Karpas-422 (cell line): ENCODE measurements at regions not wholly inside any gene's neighbourhood (a gene's known extent, or its start where the extent isn't known, plus 50 kb on each side); places are given as distances from the start of the nearest gene placed in this dataset.
"Not testable (repeated sequence)": the region's sequence is repeated elsewhere in the genome, so short reads cannot be mapped to it uniquely, and the experiment has no call there.

Experiments
- DNase-seq: peaks from one replicate; pipeline ENCODE4 v3.0.0-alpha.2; 2015
- H2AFZ ChIP-seq: fragments of 200-600 bp; sonication (generic); 2 replicates; pipeline ENCODE4 v1.6.1; 2014; ENCODE audit warnings: antibody characterized with exemption, low read length, mixed read lengths
- H3K27ac ChIP-seq: fragments of 200-600 bp; sonication (generic); 2 replicates; pipeline ENCODE4 v1.5.1; 2014; ENCODE audit warnings: mild to moderate bottlenecking, low read length, moderate library complexity
- H3K27me3 ChIP-seq: fragments of 200-600 bp; sonication (generic); 2 replicates; pipeline ENCODE4 v1.6.1; 2014; ENCODE audit warnings: low read length, mixed read lengths
- H3K36me3 ChIP-seq: fragments of 200-600 bp; sonication (generic); 2 replicates; pipeline ENCODE4 v1.6.1; 2014; ENCODE audit warnings: low read length, mixed read lengths; ENCODE audit not compliant: insufficient read depth
- H3K4me1 ChIP-seq: fragments of 200-600 bp; sonication (generic); 2 replicates; pipeline ENCODE4 v1.6.1; 2014; ENCODE audit warnings: mild to moderate bottlenecking, low read length, mixed read lengths
- H3K4me2 ChIP-seq: fragments of 200-600 bp; sonication (generic); 2 replicates; pipeline ENCODE4 v1.6.1; 2014; ENCODE audit warnings: low read length, low read depth, mild to moderate bottlenecking; ENCODE audit not compliant: poor library complexity, severe bottlenecking
- H3K4me3 ChIP-seq: fragments of 200-600 bp; sonication (generic); 2 replicates; pipeline ENCODE4 v1.5.1; 2014; ENCODE audit warnings: mild to moderate bottlenecking, antibody characterized with exemption, low read length, mixed read lengths
- H3K79me2 ChIP-seq: fragments of 200-600 bp; sonication (generic); 2 replicates; pipeline ENCODE4 v1.6.1; 2014; ENCODE audit warnings: mild to moderate bottlenecking, low read length, mixed read lengths
- H3K9ac ChIP-seq: fragments of 200-600 bp; sonication (generic); 2 replicates; pipeline ENCODE4 v1.6.0; 2014; ENCODE audit warnings: low read length
- H3K9me2 ChIP-seq: fragments of 200-600 bp; sonication (generic), shearing (Covaris generic); replicated peaks from 2 replicates; pipeline ENCODE4 v1.6.0; 2014; ENCODE audit warnings: mild to moderate bottlenecking, low read length, moderate library complexity; ENCODE audit not compliant: insufficient read depth
- H3K9me3 ChIP-seq: fragments of 300-700, 200-600 bp; sonication (generic); 2 replicates; pipeline ENCODE4 v1.6.1; 2014; ENCODE audit warnings: low read length, mixed read lengths
- H4K20me1 ChIP-seq: fragments of 200-600 bp; sonication (generic); 2 replicates; pipeline ENCODE4 v1.6.1; 2014; ENCODE audit warnings: mild to moderate bottlenecking, antibody characterized with exemption, low read length, low read depth; ENCODE audit not compliant: insufficient read depth

DNA sequence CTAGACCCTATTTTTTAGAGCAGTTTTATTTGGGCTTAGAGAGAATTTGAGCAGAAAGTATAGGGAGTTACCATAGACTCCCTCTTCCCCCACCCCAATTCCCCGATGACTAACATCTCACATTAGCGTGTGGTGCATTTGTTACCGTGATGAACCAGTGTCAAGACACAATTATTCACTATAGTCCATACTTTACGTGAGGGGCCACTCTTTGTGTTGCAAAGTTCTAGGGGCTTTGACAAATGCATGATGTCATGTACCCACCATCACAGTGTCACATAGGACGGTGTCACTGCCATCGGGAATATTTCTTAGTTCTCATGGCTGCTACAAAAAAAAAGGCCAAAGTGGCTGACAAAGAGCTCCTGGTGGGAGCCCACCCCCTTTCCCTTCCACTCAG lies 119.1 kb downstream of the PHETA1 start:
- DNase-seq: no peak
- Histone ChIP-seq H3K9me2 (no peaks in the 10 kb centered on the region), H3K4me3 (no peak overlapping the region), H3K36me3 (no peaks in the 10 kb centered on the region), H3K27me3 (no peaks in the 10 kb centered on the region), H2AFZ (no peak overlapping the region), H3K4me2 (no peak overlapping the region), H3K4me1 (no peaks in the 10 kb centered on the region), H3K79me2 (no peaks in the 10 kb centered on the region), H3K9me3 (no peaks in the 10 kb centered on the region), H4K20me1 (no peaks in the 10 kb centered on the region), H3K27ac (no peak overlapping the region), H3K9ac (no peak overlapping the region)

DNA sequence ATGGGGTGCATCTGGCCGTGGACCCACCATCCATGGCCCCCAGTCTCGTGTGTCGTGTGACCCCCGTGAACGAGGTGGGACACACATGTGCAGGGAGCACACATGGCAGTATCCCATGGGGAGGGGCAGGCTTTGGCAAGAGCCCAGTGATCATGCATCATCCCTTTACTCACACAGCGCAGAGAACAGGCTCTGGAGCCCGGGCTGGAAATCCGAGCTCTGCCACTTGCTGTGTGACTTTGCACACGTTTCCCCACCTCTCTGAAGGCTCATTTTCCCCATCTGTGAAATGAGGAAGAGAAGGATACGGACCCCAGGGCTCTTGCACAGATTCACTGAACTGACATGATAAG lies 119.9 kb downstream of the PHETA1 start:
- H3K79me2 ChIP-seq: no peaks in the 10 kb centered on the region
- DNase-seq: no peak

DNA sequence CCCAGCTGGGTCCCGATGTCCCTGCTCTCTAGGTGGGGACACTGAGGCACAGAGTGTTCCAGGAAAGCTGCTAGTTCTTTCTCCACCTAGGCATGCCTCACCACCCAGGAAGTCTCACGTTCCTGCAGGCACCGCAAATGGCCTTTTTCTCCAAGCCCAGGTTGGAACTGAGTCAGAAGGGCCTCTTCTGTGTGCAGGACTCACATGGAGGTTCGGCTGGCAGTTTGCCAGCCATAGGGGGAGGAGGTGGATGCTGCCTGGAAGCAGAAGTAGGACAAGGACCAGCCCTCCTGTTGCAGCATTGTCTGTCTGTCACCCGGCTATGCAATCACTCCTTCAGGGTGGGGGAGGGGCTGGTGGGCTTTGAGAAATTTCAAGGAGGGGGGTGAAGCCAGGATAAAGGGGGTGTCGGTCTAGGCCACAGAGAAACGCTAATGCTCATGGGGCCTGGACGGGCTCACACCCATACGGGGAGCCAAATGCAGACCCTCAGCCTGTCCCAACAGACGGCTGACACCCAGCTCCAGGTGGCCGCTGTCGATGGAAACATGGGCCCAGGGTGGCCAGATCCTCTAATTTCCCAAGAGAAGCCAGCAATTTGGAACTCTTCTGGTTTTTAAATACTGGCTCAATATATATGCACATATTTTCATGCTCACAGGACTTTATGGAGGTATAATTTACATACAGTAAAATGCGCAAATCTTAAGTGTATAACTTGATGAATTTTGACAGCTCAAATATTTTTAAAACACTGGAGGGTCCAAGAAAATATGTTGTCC lies 120.5 kb downstream of the PHETA1 start:
- H2AFZ ChIP-seq: no peak overlapping the region
- no peaks in the 10 kb centered on the region for H3K36me3 ChIP-seq
- H3K9me3 ChIP-seq: no peaks in the 10 kb centered on the region
- H3K4me2 ChIP-seq: no peak overlapping the region
- no peak overlapping the region for H3K9ac ChIP-seq
- no peaks in the 10 kb centered on the region for H3K4me1 ChIP-seq
- no peak overlapping the region for H3K4me3 ChIP-seq
- H3K27me3 ChIP-seq: no peaks in the 10 kb centered on the region
- no peak for DNase-seq
- H3K79me2 ChIP-seq: no peaks in the 10 kb centered on the region
- H3K27ac ChIP-seq: no peak overlapping the region
- no peaks in the 10 kb centered on the region for H3K9me2 ChIP-seq
- no peaks in the 10 kb centered on the region for H4K20me1 ChIP-seq

More for the DNA sequence above, 119.9 kb downstream of the PHETA1 start:
- Histone ChIP-seq H3K36me3 (no peaks in the 10 kb centered on the region), H3K4me1 (no peaks in the 10 kb centered on the region), H3K9me3 (no peaks in the 10 kb centered on the region), H3K27me3 (no peaks in the 10 kb centered on the region), H2AFZ (no peak overlapping the region), H3K9ac (no peak overlapping the region), H3K27ac (no peak overlapping the region), H3K9me2 (no peaks in the 10 kb centered on the region), H3K4me2 (no peak overlapping the region), H4K20me1 (no peaks in the 10 kb centered on the region), H3K4me3 (no peak overlapping the region)

DNA sequence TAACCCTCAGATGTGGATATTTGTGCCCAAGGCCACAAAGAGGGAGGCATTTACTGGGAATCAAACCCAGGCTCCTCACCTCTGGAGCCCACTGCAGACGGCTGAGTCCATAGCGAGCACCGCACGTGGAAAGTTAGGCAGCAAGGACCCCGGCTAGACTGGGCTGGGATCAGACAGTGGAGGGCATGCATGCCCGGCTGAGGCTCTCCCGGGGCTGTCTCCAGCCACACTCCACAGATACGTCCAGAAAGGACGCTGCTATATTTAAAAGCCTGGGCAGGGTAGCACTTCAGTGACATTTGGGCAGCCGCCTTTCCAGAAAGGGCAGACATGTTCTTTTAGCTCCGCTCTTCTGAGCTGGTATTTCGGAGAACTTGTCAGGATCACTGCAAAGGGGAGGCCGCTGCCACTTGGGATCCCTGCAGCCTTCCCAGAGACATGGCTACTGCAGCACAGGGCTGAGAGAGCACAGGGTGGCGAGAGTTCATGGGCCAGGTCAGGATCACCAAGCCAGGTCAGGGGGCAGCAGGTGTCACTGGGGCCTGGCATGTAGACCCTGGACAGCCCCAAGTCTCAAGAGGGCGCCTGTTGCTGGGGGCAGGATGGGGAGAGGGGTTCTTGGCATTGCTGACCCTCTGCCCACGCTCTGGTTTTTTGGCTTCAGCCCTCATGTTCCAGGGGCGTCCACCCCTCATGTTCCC lies 121.7 kb downstream of the PHETA1 start:
- Histone ChIP-seq H3K27me3 (no peaks in the 10 kb centered on the region), H3K9me3 (no peaks in the 10 kb centered on the region), H3K79me2 (no peaks in the 10 kb centered on the region), H4K20me1 (no peaks in the 10 kb centered on the region), H3K9ac (no peak overlapping the region), H3K4me1 (no peaks in the 10 kb centered on the region), H3K4me2 (no peak overlapping the region), H3K36me3 (no peaks in the 10 kb centered on the region), H2AFZ (no peak overlapping the region), H3K27ac (no peak overlapping the region), H3K4me3 (no peak overlapping the region), H3K9me2 (no peaks in the 10 kb centered on the region)
- DNase-seq: no peak

- Histone ChIP-seq H3K4me3 (no peak overlapping the region), H3K27me3 (no peaks in the 10 kb centered on the region), H3K9me2 (no peaks in the 10 kb centered on the region), H3K9ac (no peak overlapping the region), H3K9me3 (no peaks in the 10 kb centered on the region), H2AFZ (no peak overlapping the region), H3K4me1 (no peaks in the 10 kb centered on the region), H3K79me2 (no peaks in the 10 kb centered on the region), H3K36me3 (no peaks in the 10 kb centered on the region), H3K4me2 (no peak overlapping the region), H3K27ac (no peak overlapping the region), H4K20me1 (no peaks in the 10 kb centered on the region)
- DNase-seq: no peak
Measured at GRCh38 chr12:111246477-111247011, 122.4 kb downstream of the PHETA1 start.

GRCh38 chr12:111245701-111246476 lies 123.0 kb downstream of the PHETA1 start:
- Histone ChIP-seq H3K4me3 (no peak overlapping the region), H3K79me2 (no peaks in the 10 kb centered on the region), H3K4me1 (no peaks in the 10 kb centered on the region), H3K9me3 (no peaks in the 10 kb centered on the region), H3K9me2 (no peaks in the 10 kb centered on the region), H3K9ac (no peak overlapping the region), H2AFZ (no peak overlapping the region), H3K27ac (no peak overlapping the region), H3K4me2 (no peak overlapping the region), H4K20me1 (no peaks in the 10 kb centered on the region), H3K36me3 (no peaks in the 10 kb centered on the region), H3K27me3 (no peaks in the 10 kb centered on the region)
- no peak for DNase-seq

DNA sequence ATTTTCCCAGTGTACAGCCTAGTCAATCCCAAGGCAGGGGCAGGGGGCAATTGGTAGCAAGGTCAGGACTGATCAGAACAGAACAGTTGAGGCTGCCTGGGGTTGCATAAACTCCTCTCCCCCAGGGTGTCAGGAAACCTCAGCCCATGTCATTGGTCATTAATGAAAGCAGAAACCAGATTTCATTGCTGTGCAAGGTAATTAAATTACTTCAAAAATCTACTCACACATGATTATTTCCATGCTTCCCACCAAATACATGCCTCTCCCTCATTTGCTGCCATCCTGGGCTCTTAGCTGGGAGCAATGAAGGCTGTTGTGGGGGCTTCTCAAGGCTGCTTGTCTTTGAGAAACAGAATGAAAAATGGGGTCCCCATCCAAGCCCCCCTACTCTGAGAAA lies 124.2 kb downstream of the PHETA1 start:
- Histone ChIP-seq H3K9ac (no peak overlapping the region), H3K79me2 (no peaks in the 10 kb centered on the region), H3K4me2 (no peak overlapping the region), H3K4me3 (no peak overlapping the region), H4K20me1 (no peaks in the 10 kb centered on the region), H2AFZ (no peak overlapping the region), H3K4me1 (no peaks in the 10 kb centered on the region), H3K9me3 (no peaks in the 10 kb centered on the region), H3K9me2 (no peaks in the 10 kb centered on the region), H3K36me3 (no peaks in the 10 kb centered on the region), H3K27ac (no peak overlapping the region), H3K27me3 (no peaks in the 10 kb centered on the region)
- no peak for DNase-seq

GRCh38 chr12:111242817-111243216 lies 126.1 kb downstream of the PHETA1 start:
- H4K20me1 ChIP-seq, H3K9me3 ChIP-seq, H3K4me2 ChIP-seq, H3K36me3 ChIP-seq, H3K4me1 ChIP-seq, H3K27me3 ChIP-seq, H3K79me2 ChIP-seq, H2AFZ ChIP-seq, H3K9me2 ChIP-seq, H3K9ac ChIP-seq, H3K4me3 ChIP-seq, H3K27ac ChIP-seq, DNase-seq: not testable (repeated sequence)
